HCT116 (cell line): ENCODE measurements at regions not wholly inside any gene's neighbourhood (a gene's known extent, or its start where the extent isn't known, plus 50 kb on each side); places are given as distances from the start of the nearest gene placed in this dataset.

ENCODE experiments used
- ATF3 ChIP-seq: IDR thresholded peaks from 2 replicates; pipeline ENCODE4 v1.6.1; 2012
- CEBPB ChIP-seq: IDR thresholded peaks from 2 replicates; pipeline ENCODE4 v1.6.1; 2012; ENCODE audit warnings: low read depth
- CTCF ChIP-seq, 3 experiments: fragments of 200-600 bp in 1 of 3; sonication (generic) in 1 of 3; IDR thresholded peaks in 2 of 3; conservative IDR thresholded peaks in 1 of 3; 2 replicates each; pipeline ENCODE4 v1.5.1; 2012 to 2017; ENCODE audit warnings: low read depth in 2 of 3, low read length in 2 of 3, antibody characterized with exemption in 1 of 3, borderline replicate concordance in 1 of 3, control low read depth in 1 of 3, mild to moderate bottlenecking in 1 of 3, mixed read lengths in 1 of 3, mixed run types in 1 of 3, moderate library complexity in 1 of 3; ENCODE audit not compliant: insufficient read depth in 1 of 3
- EZH2 ChIP-seq: fragments of 200-600 bp; sonication (generic); IDR thresholded peaks from 2 replicates; pipeline ENCODE4 v1.6.1; 2017; ENCODE audit warnings: antibody characterized with exemption, mixed run types
- POLR2A ChIP-seq: IDR thresholded peaks from 2 replicates; pipeline ENCODE4 v1.7.0; 2011; ENCODE audit warnings: borderline replicate concordance; ENCODE audit not compliant: insufficient read depth, insufficient read length; ENCODE audit errors: extremely low read depth
- POLR2AphosphoS5 ChIP-seq: IDR thresholded peaks from 2 replicates; pipeline ENCODE4 v1.6.1; 2011; ENCODE audit warnings: mild to moderate bottlenecking, low read depth, low read length, moderate library complexity
- REST ChIP-seq: IDR thresholded peaks from 2 replicates; pipeline ENCODE4 v1.6.1; 2012; ENCODE audit warnings: low read depth
- SP1 ChIP-seq: IDR thresholded peaks from 2 replicates; pipeline ENCODE4 v1.6.1; 2012; ENCODE audit warnings: low read depth
- ZFX ChIP-seq: fragments of 450-650 bp; IDR thresholded peaks from 2 replicates; pipeline ENCODE4 v1.6.1; 2017

- TF ChIP-seq POLR2AphosphoS5 (no peak), CTCF (IDR thresholded peaks at IDR 0.05 in 2 of 3, conservative IDR thresholded peaks at IDR 0.05 in 1 of 3; ENCODE audit: borderline replicate concordance in 1 of 3, insufficient read depth in 1 of 3, low read depth in 2 of 3, low read length in 2 of 3) (no peak), SP1 (no peak), EZH2 (no peak), POLR2A (no peak), ZFX (no peak), REST (no peak), ATF3 (no peak), CEBPB (no peak)
Observed at GRCh38 chr13:48163061-48163460, 68.2 kb upstream of the MED4 start.
